ENCODE measurements at regions not wholly inside any gene's neighbourhood (a gene's known extent, or its start where the extent isn't known, plus 50 kb on each side); places are given as distances from the start of the nearest gene placed in this dataset.

- DNase-seq: no peak
- Histone ChIP-seq H2AFZ (no peak overlapping the region), H3K79me2 (ENCODE audit: low read depth) (no peaks in the 10 kb centered on the region), H3K4me3 (no peak overlapping the region), H3K36me3 (ENCODE audit: low read depth) (no peaks in the 10 kb centered on the region), H3K27ac (no peak overlapping the region), H3K4me1 (replicated peaks; ENCODE audit: insufficient read depth) (no peaks in the 10 kb centered on the region), H3K27me3 (ENCODE audit: insufficient read depth, low read depth) (peaks cover 8% of the 10 kb centered on the region), H3F3A (ENCODE audit: insufficient read depth, low read depth) (no peaks in the 10 kb centered on the region), H3K9me3 (ENCODE audit: insufficient read depth, low read depth) (no peaks in the 10 kb centered on the region), H3K4me2 (no peak overlapping the region), H3K9me2 (ENCODE audit: insufficient read depth) (no peaks in the 10 kb centered on the region), H4K20me1 (ENCODE audit: insufficient read depth) (no peaks in the 10 kb centered on the region)
- intact Hi-C loops (cut with micrococcal nuclease; ENCODE audit: unreplicated experiment): no loop called here
- ChIA-PET CTCF (no interaction called here), POLR2A (ENCODE audit: unreplicated experiment) (no interaction called here)
- TF ChIP-seq EZH2 (IDR thresholded peaks at IDR 0.05; ENCODE audit: low read depth): no peak
- TF ChIP-seq CTCF (conservative IDR thresholded peaks at IDR 0.05): no peak
- no TSS peak for BruUV-seq (replicated peaks)
Measured at GRCh38 chr16:58937661-58938060, 203.5 kb upstream of the GOT2 start.

- Histone ChIP-seq H3K79me2 (ENCODE audit: low read depth) (no peaks in the 10 kb centered on the region), H3K4me2 (no peak overlapping the region), H2AFZ (no peak overlapping the region), H3K27me3 (ENCODE audit: insufficient read depth, low read depth) (peaks cover 8% of the 10 kb centered on the region), H3K4me3 (no peak overlapping the region), H3F3A (ENCODE audit: insufficient read depth, low read depth) (no peaks in the 10 kb centered on the region), H3K4me1 (replicated peaks; ENCODE audit: insufficient read depth) (no peaks in the 10 kb centered on the region), H4K20me1 (ENCODE audit: insufficient read depth) (no peaks in the 10 kb centered on the region), H3K9me2 (ENCODE audit: insufficient read depth) (no peaks in the 10 kb centered on the region), H3K9me3 (ENCODE audit: insufficient read depth, low read depth) (no peaks in the 10 kb centered on the region), H3K27ac (no peak overlapping the region), H3K36me3 (ENCODE audit: low read depth) (no peaks in the 10 kb centered on the region)
- DNase-seq: no peak
- intact Hi-C loops (cut with micrococcal nuclease; ENCODE audit: unreplicated experiment): no loop called here
- TF ChIP-seq EZH2 (IDR thresholded peaks at IDR 0.05; ENCODE audit: low read depth) (no peak), CTCF (conservative IDR thresholded peaks at IDR 0.05) (no peak)
- BruUV-seq (replicated peaks): no TSS peak
- POLR2A ChIA-PET (ENCODE audit: unreplicated experiment): no interaction called here
- CTCF ChIA-PET: no interaction called here
Measured at GRCh38 chr16:58933186-58933585, 199.1 kb upstream of the GOT2 start.

GRCh38 chr16:58931436-58931835 is 197.3 kb upstream of the GOT2 start:
- peaks cover 8% of the 10 kb centered on the region for H3K27me3 ChIP-seq (ENCODE audit: insufficient read depth, low read depth)
- H4K20me1 ChIP-seq (ENCODE audit: insufficient read depth): no peaks in the 10 kb centered on the region
- no peak overlapping the region for H3K4me3 ChIP-seq
- H3K27ac ChIP-seq: no peak overlapping the region
- H3K4me1 ChIP-seq (replicated peaks; ENCODE audit: insufficient read depth): no peaks in the 10 kb centered on the region
- no peaks in the 10 kb centered on the region for H3K79me2 ChIP-seq (ENCODE audit: low read depth)
- no peak for DNase-seq
- CTCF ChIA-PET: no interaction called here
- no TSS peak for BruUV-seq (replicated peaks)
- no peaks in the 10 kb centered on the region for H3K9me3 ChIP-seq (ENCODE audit: insufficient read depth, low read depth)
- H3F3A ChIP-seq (ENCODE audit: insufficient read depth, low read depth): no peaks in the 10 kb centered on the region
- intact Hi-C loops (cut with micrococcal nuclease; ENCODE audit: unreplicated experiment): no loop called here
- no peak overlapping the region for H3K4me2 ChIP-seq
- H3K9me2 ChIP-seq (ENCODE audit: insufficient read depth): no peaks in the 10 kb centered on the region
- POLR2A ChIA-PET (ENCODE audit: unreplicated experiment): no interaction called here
- no peaks in the 10 kb centered on the region for H3K36me3 ChIP-seq (ENCODE audit: low read depth)
- H2AFZ ChIP-seq: no peak overlapping the region
- TF ChIP-seq CTCF (conservative IDR thresholded peaks at IDR 0.05): no peak
- TF ChIP-seq EZH2 (IDR thresholded peaks at IDR 0.05; ENCODE audit: low read depth): no peak

All from PC-9 (cell line).